ENCODE measurements at regions not wholly inside any gene's neighbourhood (a gene's known extent, or its start where the extent isn't known, plus 50 kb on each side); places are given as distances from the start of the nearest gene placed in this dataset.

DNA sequence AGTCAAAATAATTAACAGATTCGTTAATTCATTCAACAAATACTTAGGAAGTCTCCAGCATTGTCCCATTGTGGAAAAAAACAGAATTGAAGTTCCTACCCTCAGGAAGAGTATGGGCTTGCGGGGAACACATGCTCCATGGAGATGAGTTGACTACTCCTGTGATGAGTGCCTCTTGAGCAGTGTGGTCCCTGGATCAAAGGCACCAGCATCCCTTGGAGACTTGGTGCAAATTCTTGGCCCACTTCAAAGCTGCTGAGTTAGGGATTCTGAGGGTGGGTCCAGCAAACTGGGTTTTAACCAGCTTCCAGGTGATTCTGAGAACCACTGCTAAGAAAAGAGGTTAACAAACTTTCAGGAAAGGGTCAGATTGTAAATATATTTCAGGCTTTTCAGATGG lies 361.6 kb downstream of the MYCN start:
- TF ChIP-seq ZNF274 (IDR thresholded peaks at IDR 0.05; ENCODE audit: low read length): no peak
- no peak for TF ChIP-seq ZNF274 (tag by site-specific recombination; IDR thresholded peaks at IDR 0.05; ENCODE audit: borderline replicate concordance)
- TF ChIP-seq ZNF121 (tag by site-specific recombination; IDR thresholded peaks at IDR 0.05): no peak
